Suprapubic skin (tissue), 4 donors: ENCODE measurements at regions not wholly inside any gene's neighbourhood (a gene's known extent, or its start where the extent isn't known, plus 50 kb on each side); places are given as distances from the start of the nearest gene placed in this dataset.

Experiments
- DNase-seq, 2 donors: peaks; one replicate each; pipeline ENCODE4 v3.0.0-alpha.2; 2019; ENCODE audit warnings: low spot score in 2 of 2
- H3K27ac ChIP-seq: fragments of 200-600 bp; sonication (generic); one replicate; pipeline ENCODE4 v1.5.1; 2019
- H3K27me3 ChIP-seq: fragments of 200-600 bp; sonication (generic); one replicate; pipeline ENCODE4 v1.5.1; 2019
- H3K36me3 ChIP-seq: fragments of 200-600 bp; sonication (generic); one replicate; pipeline ENCODE4 v1.5.1; 2019
- H3K4me1 ChIP-seq: fragments of 200-600 bp; sonication (generic); one replicate; pipeline ENCODE4 v1.5.1; 2019
- H3K4me3 ChIP-seq: fragments of 200-600 bp; sonication (generic); one replicate; pipeline ENCODE4 v1.5.1; 2019; ENCODE audit warnings: mild to moderate bottlenecking
- H3K9me3 ChIP-seq: fragments of 200-600 bp; sonication (generic); one replicate; pipeline ENCODE4 v1.5.1; 2019
- CTCF ChIP-seq, 2 donors: fragments of 200-600 bp in 1 of 2; fragments of 450-650 bp in 1 of 2; sonication (generic) in 1 of 2; IDR thresholded peaks; one replicate each; pipeline ENCODE4 v1.5.1; 2016 to 2019; ENCODE audit warnings: antibody characterized with exemption in 2 of 2, mild to moderate bottlenecking in 1 of 2, moderate library complexity in 1 of 2
- EP300 ChIP-seq: sonication (generic); formaldehyde crosslinking; IDR thresholded peaks from one replicate; pipeline ENCODE4 v1.6.1; 2017; ENCODE audit warnings: antibody characterized with exemption
- POLR2A ChIP-seq, 2 donors: fragments of 450-650 bp; IDR thresholded peaks; one replicate each; pipeline ENCODE4 v1.6.1; 2017; ENCODE audit warnings: antibody characterized with exemption in 2 of 2, mild to moderate bottlenecking in 2 of 2, moderate library complexity in 2 of 2
- POLR2AphosphoS5 ChIP-seq, 3 donors: sonication (generic); formaldehyde crosslinking; IDR thresholded peaks; one replicate each; pipeline ENCODE4 v1.6.1; 2017; ENCODE audit warnings: antibody characterized with exemption in 3 of 3
- WGBS: methylation state at CpG from one replicate; pipeline ENCODE4 v1.1.5; 2018; 5-methylcytosine and 5-hydroxymethylcytosine counted together

GRCh38 chr17:72338304-72338703 lies 217.5 kb downstream of the SOX9 start:
- Histone ChIP-seq H3K27ac (no peak overlapping the region), H3K9me3 (no peaks in the 10 kb centered on the region), H3K4me3 (no peak overlapping the region), H3K4me1 (peaks cover 12% of the 10 kb centered on the region), H3K36me3 (no peaks in the 10 kb centered on the region), H3K27me3 (peaks cover 57% of the 10 kb centered on the region)
- DNase-seq = no peak
- TF ChIP-seq CTCF (IDR thresholded peaks at IDR 0.05) = no peak
- TF ChIP-seq POLR2A (IDR thresholded peaks at IDR 0.05) = no peak
- no peak for TF ChIP-seq POLR2AphosphoS5 (IDR thresholded peaks at IDR 0.05)
- no peak for TF ChIP-seq EP300
- WGBS = 58% methylated on average over 2 of the region's 2 CpGs

GRCh38 chr17:72338847-72339790 lies 218.3 kb downstream of the SOX9 start:
- no peak overlapping the region for H3K27ac ChIP-seq
- peaks cover 12% of the 10 kb centered on the region for H3K4me1 ChIP-seq
- no peaks in the 10 kb centered on the region for H3K36me3 ChIP-seq
- no peak overlapping the region for H3K4me3 ChIP-seq
- DNase-seq = no peak
- peaks cover 57% of the 10 kb centered on the region for H3K27me3 ChIP-seq
- 60% methylated on average over 12 of the region's 12 CpGs for WGBS
- no peak for TF ChIP-seq CTCF (IDR thresholded peaks at IDR 0.05)
- no peak for TF ChIP-seq POLR2A (IDR thresholded peaks at IDR 0.05)
- no peak for TF ChIP-seq POLR2AphosphoS5 (IDR thresholded peaks at IDR 0.05)
- TF ChIP-seq EP300 = no peak
- no peaks in the 10 kb centered on the region for H3K9me3 ChIP-seq

- 91% methylated on average over 6 of the region's 6 CpGs for WGBS
- no peak for DNase-seq
- Histone ChIP-seq H3K9me3 (no peaks in the 10 kb centered on the region), H3K27me3 (peaks cover 49% of the 10 kb centered on the region), H3K36me3 (no peaks in the 10 kb centered on the region), H3K4me3 (no peak overlapping the region), H3K27ac (no peak overlapping the region), H3K4me1 (peaks cover 12% of the 10 kb centered on the region)
- no peak for TF ChIP-seq CTCF (IDR thresholded peaks at IDR 0.05)
- TF ChIP-seq EP300 = no peak
- TF ChIP-seq POLR2AphosphoS5 (IDR thresholded peaks at IDR 0.05) = no peak
- no peak for TF ChIP-seq POLR2A (IDR thresholded peaks at IDR 0.05)
These were observed 220.0 kb downstream of the SOX9 start for GRCh38 chr17:72340836-72341235.

GRCh38 chr17:72342061-72342460 lies 221.2 kb downstream of the SOX9 start:
- TF ChIP-seq CTCF (IDR thresholded peaks at IDR 0.05) (no peak), POLR2AphosphoS5 (IDR thresholded peaks at IDR 0.05) (no peak), POLR2A (IDR thresholded peaks at IDR 0.05) (no peak), EP300 (no peak)

More at GRCh38 chr17:72342061-72342460, 221.2 kb downstream of the SOX9 start:
- Histone ChIP-seq H3K4me3 (no peak overlapping the region), H3K36me3 (no peaks in the 10 kb centered on the region), H3K9me3 (no peaks in the 10 kb centered on the region), H3K27me3 (peaks cover 39% of the 10 kb centered on the region), H3K27ac (no peak overlapping the region), H3K4me1 (peaks cover 12% of the 10 kb centered on the region)
- WGBS = 72% methylated on average over 5 of the region's 5 CpGs
- DNase-seq = no peak
